DND-41 (cell line): ENCODE measurements at regions not wholly inside any gene's neighbourhood (a gene's known extent, or its start where the extent isn't known, plus 50 kb on each side); places are given as distances from the start of the nearest gene placed in this dataset.

Source experiments
- ATAC-seq: fragments of 200-7000 bp; cut with Tn5 transposase; 3 replicates; pipeline ENCODE4 v1.9.1; 2021; ENCODE audit warnings: low read depth; ENCODE audit not compliant: insufficient read depth
- DNase-seq: peaks from one replicate; pipeline ENCODE4 v3.0.0-alpha.2; 2020
- H2AFZ ChIP-seq: 2 replicates; pipeline ENCODE4 v1.6.0; 2012; ENCODE audit warnings: low read depth, low read length
- H3K27ac ChIP-seq: 2 replicates; pipeline ENCODE4 v1.5.1; 2012; ENCODE audit warnings: low read length, inconsistent platforms
- H3K27me3 ChIP-seq: fragments of 200-600 bp; sonication (generic); 2 replicates; pipeline ENCODE4 v1.6.0; 2012; ENCODE audit warnings: low read length, mild to moderate bottlenecking, inconsistent platforms; ENCODE audit not compliant: insufficient read depth, poor library complexity
- H3K36me3 ChIP-seq: 2 replicates; pipeline ENCODE4 v1.5.1; 2012; ENCODE audit warnings: low read length, inconsistent platforms; ENCODE audit not compliant: insufficient read depth
- H3K4me1 ChIP-seq: 2 replicates; pipeline ENCODE4 v1.5.1; 2012; ENCODE audit warnings: mild to moderate bottlenecking, low read length; ENCODE audit not compliant: insufficient read depth
- H3K4me2 ChIP-seq: 2 replicates; pipeline ENCODE4 v1.6.0; 2012; ENCODE audit warnings: mild to moderate bottlenecking, moderate library complexity, low read length, inconsistent platforms; ENCODE audit not compliant: insufficient read depth
- H3K4me3 ChIP-seq, 2 experiments: fragments of 200-600 bp in 1 of 2; shearing (Covaris generic) in 1 of 2; 2 replicates each; pipeline ENCODE4 v1.5.1; 2012 to 2016; ENCODE audit warnings: inconsistent platforms in 2 of 2, low read length in 2 of 2, mild to moderate bottlenecking in 2 of 2, low read depth in 1 of 2, moderate library complexity in 1 of 2
- H3K79me2 ChIP-seq: 2 replicates; pipeline ENCODE4 v1.6.0; 2012; ENCODE audit warnings: low read length, inconsistent platforms; ENCODE audit not compliant: insufficient read depth
- H3K9ac ChIP-seq: 2 replicates; pipeline ENCODE4 v1.6.0; 2012; ENCODE audit warnings: low read depth, mild to moderate bottlenecking, inconsistent platforms, low read length, moderate library complexity
- H3K9me3 ChIP-seq: 2 replicates; pipeline ENCODE4 v1.5.1; 2012; ENCODE audit warnings: low read length, moderate library complexity, mild to moderate bottlenecking, inconsistent platforms; ENCODE audit not compliant: insufficient read depth, severe bottlenecking
- H4K20me1 ChIP-seq: 2 replicates; pipeline ENCODE4 v1.6.0; 2012; ENCODE audit warnings: low read length; ENCODE audit not compliant: insufficient read depth
- EZH2 ChIP-seq: IDR thresholded peaks from 3 replicates; pipeline ENCODE4 v1.6.1; 2012; ENCODE audit warnings: borderline replicate concordance, low read depth, mild to moderate bottlenecking, moderate library complexity, low read length, inconsistent platforms; ENCODE audit not compliant: severe bottlenecking
- TF ChIP-seq, protein P1 (sequence below): IDR thresholded peaks from 2 replicates; pipeline ENCODE4 v1.5.1; 2012; ENCODE audit warnings: borderline replicate concordance, low read length, moderate library complexity, mild to moderate bottlenecking; ENCODE audit not compliant: poor library complexity, severe bottlenecking; ENCODE audit errors: extremely low read depth

DNA sequence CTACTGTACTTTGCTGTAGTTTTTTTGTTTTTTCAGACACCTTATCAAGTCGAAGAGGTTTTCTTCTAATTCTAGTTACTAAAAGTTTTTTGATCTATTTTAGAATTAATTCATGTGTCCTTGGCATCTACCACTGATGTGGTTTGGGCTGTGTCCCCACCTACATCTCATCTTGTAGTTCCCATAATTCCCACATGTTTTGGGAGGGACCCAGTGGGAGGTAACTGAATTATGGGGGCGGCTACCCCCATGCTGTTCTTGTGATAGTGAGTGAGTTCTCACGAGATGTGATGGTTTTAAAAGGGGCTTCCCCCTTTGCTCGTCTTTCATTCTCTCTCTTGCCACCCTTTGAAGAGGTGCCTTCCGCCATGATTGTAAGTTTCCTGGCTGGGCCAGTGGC, 154.6 kb upstream of the EEPD1 start:
- TF ChIP-seq, protein P1, sequence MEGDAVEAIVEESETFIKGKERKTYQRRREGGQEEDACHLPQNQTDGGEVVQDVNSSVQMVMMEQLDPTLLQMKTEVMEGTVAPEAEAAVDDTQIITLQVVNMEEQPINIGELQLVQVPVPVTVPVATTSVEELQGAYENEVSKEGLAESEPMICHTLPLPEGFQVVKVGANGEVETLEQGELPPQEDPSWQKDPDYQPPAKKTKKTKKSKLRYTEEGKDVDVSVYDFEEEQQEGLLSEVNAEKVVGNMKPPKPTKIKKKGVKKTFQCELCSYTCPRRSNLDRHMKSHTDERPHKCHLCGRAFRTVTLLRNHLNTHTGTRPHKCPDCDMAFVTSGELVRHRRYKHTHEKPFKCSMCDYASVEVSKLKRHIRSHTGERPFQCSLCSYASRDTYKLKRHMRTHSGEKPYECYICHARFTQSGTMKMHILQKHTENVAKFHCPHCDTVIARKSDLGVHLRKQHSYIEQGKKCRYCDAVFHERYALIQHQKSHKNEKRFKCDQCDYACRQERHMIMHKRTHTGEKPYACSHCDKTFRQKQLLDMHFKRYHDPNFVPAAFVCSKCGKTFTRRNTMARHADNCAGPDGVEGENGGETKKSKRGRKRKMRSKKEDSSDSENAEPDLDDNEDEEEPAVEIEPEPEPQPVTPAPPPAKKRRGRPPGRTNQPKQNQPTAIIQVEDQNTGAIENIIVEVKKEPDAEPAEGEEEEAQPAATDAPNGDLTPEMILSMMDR = no peak
- no peak for TF ChIP-seq EZH2
- H2AFZ ChIP-seq = no peak overlapping the region
- H3K4me3 ChIP-seq = no peak overlapping the region
- no peaks in the 10 kb centered on the region for H3K36me3 ChIP-seq
- ATAC-seq (no peak), DNase-seq (no peak)
- no peaks in the 10 kb centered on the region for H3K4me1 ChIP-seq
- no peak overlapping the region for H3K27ac ChIP-seq
- no peak overlapping the region for H3K4me2 ChIP-seq
- H3K9ac ChIP-seq = no peak overlapping the region
- H3K9me3 ChIP-seq = peaks cover 2% of the 10 kb centered on the region
- H3K27me3 ChIP-seq = peaks cover 5% of the 10 kb centered on the region
- H4K20me1 ChIP-seq = no peaks in the 10 kb centered on the region
- no peaks in the 10 kb centered on the region for H3K79me2 ChIP-seq

DNA sequence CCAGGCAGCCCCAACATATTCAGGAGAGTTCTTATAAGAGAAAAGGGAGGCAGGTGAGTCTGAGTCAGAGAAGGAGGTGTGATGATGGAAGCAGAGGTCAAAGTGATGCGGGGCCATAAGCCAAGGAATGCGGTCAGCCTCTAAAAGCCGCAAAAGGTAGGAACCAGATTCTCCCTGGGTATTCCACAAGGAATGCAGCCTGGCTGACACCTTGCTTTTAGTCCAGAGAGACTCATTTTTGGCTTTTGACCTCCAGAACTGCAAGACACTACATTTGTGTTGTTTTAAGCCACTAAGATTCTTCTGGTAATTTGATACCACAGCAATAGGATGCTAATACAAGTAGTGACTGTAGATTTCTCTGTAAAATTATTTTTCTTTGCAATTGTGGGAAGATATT, 151.5 kb upstream of the EEPD1 start:
- Histone ChIP-seq H4K20me1 (no peaks in the 10 kb centered on the region), H3K4me1 (no peaks in the 10 kb centered on the region), H3K27ac (no peak overlapping the region), H3K9ac (no peak overlapping the region), H3K36me3 (no peaks in the 10 kb centered on the region), H3K79me2 (no peaks in the 10 kb centered on the region), H3K27me3 (peaks cover 5% of the 10 kb centered on the region), H3K4me2 (no peak overlapping the region), H3K9me3 (peaks cover 2% of the 10 kb centered on the region), H2AFZ (no peak overlapping the region), H3K4me3 (no peak overlapping the region)
- ATAC-seq (no peak), DNase-seq (no peak)
- no peak for TF ChIP-seq EZH2
- TF ChIP-seq, protein P1 = no peak

DNA sequence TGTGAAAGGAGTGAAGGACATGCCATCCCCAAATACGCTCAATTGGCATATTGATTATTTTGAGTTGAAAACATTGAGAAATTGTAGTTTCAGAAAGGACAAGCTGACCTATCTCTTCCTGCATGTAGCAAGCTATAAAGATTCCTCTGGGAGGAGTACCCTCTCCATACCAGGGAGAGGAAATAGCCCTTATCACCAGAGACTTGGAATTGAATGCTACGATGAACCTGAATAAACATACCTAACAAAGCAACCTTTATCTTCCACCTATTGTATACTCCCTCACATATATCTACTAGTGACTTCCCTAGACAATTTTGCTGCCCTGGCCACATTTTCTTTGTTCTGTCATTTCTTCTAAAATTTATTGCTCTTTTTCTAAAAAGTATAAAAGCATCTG, 150.2 kb upstream of the EEPD1 start:
- Histone ChIP-seq H3K36me3 (no peaks in the 10 kb centered on the region), H3K9me3 (peaks cover 2% of the 10 kb centered on the region), H3K27ac (no peak overlapping the region), H3K9ac (no peak overlapping the region), H3K4me1 (no peaks in the 10 kb centered on the region), H3K4me3 (no peak overlapping the region), H3K4me2 (no peak overlapping the region), H4K20me1 (no peaks in the 10 kb centered on the region), H2AFZ (no peak overlapping the region), H3K79me2 (no peaks in the 10 kb centered on the region), H3K27me3 (peaks cover 5% of the 10 kb centered on the region)
- ATAC-seq = no peak
- no peak for TF ChIP-seq EZH2
- TF ChIP-seq, protein P1 = no peak
- DNase-seq = no peak

DNA sequence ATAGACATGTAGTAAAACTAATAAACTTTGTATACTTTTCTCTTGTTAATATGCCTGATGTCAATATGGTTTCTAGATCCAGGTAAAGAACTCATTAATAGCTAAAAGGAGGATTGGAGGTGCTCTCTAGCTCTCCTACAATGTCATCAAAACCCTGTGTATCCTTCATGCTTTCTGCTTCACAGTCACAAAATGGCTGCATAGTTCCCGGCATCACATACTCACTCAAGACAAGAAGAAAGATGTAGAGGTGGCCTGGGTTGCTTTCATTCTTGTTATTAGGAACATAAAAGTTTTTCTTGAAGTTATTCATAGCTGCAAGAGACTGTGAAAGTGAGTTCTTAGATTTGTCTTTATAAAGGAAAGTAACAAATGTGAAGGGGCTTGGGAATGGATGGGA, 149.7 kb upstream of the EEPD1 start:
- DNase-seq = no peak
- no peak for TF ChIP-seq EZH2
- TF ChIP-seq, protein P1 = no peak
- H3K36me3 ChIP-seq = no peaks in the 10 kb centered on the region
- peaks cover 5% of the 10 kb centered on the region for H3K27me3 ChIP-seq
- no peaks in the 10 kb centered on the region for H3K79me2 ChIP-seq
- H4K20me1 ChIP-seq = no peaks in the 10 kb centered on the region
- H3K4me3 ChIP-seq = no peak overlapping the region
- H2AFZ ChIP-seq = no peak overlapping the region
- no peak overlapping the region for H3K4me2 ChIP-seq
- no peak overlapping the region for H3K9ac ChIP-seq
- ATAC-seq = no peak
- H3K9me3 ChIP-seq = peaks cover 2% of the 10 kb centered on the region
- no peaks in the 10 kb centered on the region for H3K4me1 ChIP-seq
- no peak overlapping the region for H3K27ac ChIP-seq
